ENCODE measurements at regions not wholly inside any gene's neighbourhood (a gene's known extent, or its start where the extent isn't known, plus 50 kb on each side); places are given as distances from the start of the nearest gene placed in this dataset.

DNA sequence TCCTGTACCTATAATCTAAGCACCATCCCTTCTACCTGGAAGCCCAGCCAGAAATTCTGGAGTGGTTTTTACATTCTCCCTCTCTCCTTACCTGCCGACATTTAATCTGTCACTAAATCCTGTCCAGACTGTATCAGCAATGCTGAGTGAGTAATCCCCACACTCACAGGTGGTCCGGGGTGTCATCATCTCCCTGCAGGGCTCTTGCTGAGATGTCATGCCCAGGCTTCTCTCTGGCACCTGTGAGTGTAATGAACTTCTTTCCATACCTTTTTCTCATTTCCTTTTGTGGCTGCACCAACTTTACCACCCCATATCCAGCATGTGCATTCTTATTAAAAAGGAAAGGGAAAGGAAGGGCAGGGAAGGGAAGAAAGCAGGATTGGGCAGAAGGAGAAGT is 355.2 kb downstream of the CCSER2 start:
- Histone ChIP-seq H3K9ac (ENCODE audit: low read depth, low read length) (no peak overlapping the region), H3K4me3 (ENCODE audit: low read length) (no peak overlapping the region), H3K9me3 (replicated peaks; ENCODE audit: low read length) (no peaks in the 10 kb centered on the region), H3K4me2 (ENCODE audit: low read length) (no peak overlapping the region), H3K36me3 (ENCODE audit: insufficient read depth, low read length) (no peaks in the 10 kb centered on the region), H3K27me3 (ENCODE audit: control insufficient read depth, insufficient read depth, low read length) (no peaks in the 10 kb centered on the region), H3K4me1 (ENCODE audit: control insufficient read depth, insufficient read depth, low read length) (no peaks in the 10 kb centered on the region)

DNA sequence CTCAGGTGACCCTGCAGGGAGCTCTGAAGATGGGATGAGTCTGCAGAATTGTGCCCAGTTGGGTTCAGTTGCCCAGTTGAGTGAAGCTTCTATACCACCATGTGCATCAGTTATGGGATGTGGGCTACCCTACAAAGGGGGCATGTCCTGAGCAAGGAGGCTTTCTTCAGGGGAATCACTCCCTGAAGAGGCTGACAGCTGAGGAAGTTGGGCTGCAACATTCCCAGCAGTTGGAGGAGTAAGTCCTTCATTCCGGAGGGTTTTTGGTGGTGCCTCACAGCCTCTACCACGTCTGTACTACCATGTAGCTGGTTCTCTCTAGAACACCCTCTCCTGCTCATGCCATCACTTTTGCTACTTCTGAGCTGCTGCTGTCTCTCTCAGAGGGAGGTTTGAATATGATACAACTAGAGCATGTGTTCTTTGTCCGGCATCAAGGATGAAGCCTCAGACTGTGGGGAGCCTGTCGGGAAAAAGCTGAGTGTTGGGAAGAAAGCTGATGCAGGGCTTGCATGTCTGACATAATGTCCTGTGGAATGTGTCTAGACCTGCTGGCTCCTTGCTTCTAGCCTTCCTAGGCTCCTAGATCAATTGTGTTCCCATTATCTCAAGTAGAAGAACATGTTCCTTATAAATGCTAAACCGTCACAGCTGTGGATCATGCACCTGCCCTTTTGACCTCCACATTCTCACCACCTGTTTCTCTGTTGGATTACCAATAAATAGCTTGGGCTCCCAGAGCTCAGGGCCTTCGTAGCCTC is 355.8 kb downstream of the CCSER2 start:
- H3K4me3 ChIP-seq (ENCODE audit: low read length): no peak overlapping the region
- no peak overlapping the region for H3K4me2 ChIP-seq (ENCODE audit: low read length)
- H3K4me1 ChIP-seq (ENCODE audit: control insufficient read depth, insufficient read depth, low read length): no peaks in the 10 kb centered on the region
- no peaks in the 10 kb centered on the region for H3K9me3 ChIP-seq (replicated peaks; ENCODE audit: low read length)
- no peaks in the 10 kb centered on the region for H3K36me3 ChIP-seq (ENCODE audit: insufficient read depth, low read length)
- H3K27me3 ChIP-seq (ENCODE audit: control insufficient read depth, insufficient read depth, low read length): no peaks in the 10 kb centered on the region
- no peak overlapping the region for H3K9ac ChIP-seq (ENCODE audit: low read depth, low read length)

DNA sequence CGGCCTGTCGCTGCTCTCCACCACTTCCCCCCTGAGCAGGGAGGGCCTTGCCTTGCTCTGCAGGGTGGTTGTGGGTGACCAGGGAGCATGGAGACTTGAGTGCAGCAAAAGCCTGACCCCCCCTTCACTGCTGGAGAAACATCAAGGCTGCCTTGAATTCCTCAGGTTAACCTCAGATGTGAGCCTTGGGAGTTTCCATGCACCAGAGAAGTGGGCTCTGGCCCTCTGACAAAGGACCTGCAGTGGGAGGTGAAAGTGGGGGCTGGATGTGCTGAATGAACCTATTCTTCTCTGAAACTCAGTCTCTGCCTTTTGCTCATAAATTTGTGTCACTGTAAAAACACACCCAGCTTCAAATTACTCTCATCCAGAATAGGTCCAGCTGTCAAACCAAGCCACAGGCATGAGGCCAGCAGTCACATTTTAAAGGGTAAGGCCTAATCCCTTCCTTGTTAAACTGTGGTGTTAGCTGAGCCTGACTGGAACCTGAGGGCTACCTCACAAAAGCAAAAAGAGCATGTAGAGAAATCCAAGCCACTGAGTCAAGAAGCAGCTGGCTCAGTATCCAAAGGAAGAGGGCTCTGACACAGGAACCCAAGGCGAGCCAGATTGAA is 356.8 kb downstream of the CCSER2 start:
- no peaks in the 10 kb centered on the region for H3K36me3 ChIP-seq (ENCODE audit: insufficient read depth, low read length)
- H3K9ac ChIP-seq (ENCODE audit: low read depth, low read length): no peak overlapping the region
- no peak overlapping the region for H3K4me3 ChIP-seq (ENCODE audit: low read length)
- no peaks in the 10 kb centered on the region for H3K9me3 ChIP-seq (replicated peaks; ENCODE audit: low read length)
- H3K4me2 ChIP-seq (ENCODE audit: low read length): no peak overlapping the region
- no peaks in the 10 kb centered on the region for H3K27me3 ChIP-seq (ENCODE audit: control insufficient read depth, insufficient read depth, low read length)
- H3K4me1 ChIP-seq (ENCODE audit: control insufficient read depth, insufficient read depth, low read length): no peaks in the 10 kb centered on the region

DNA sequence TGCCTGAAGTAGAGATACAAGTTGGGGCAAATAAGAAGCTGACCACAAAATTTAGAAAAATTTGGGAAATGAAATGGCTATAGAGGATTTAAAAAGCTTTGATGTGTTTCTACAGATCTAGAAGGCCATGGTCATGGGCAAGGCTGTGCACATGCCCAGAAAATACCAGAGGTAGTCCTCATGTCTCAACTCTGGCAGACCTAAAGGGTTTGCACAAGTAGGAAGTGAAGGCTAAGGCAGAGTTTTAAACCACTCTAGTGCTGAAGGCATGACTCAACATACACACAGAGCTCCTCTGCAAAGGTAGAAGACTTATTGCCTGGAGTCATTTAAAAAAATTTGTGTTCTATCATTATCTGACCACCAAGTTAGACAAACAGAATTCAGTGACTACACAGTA is 364.6 kb downstream of the CCSER2 start:
- no peaks in the 10 kb centered on the region for H3K36me3 ChIP-seq (ENCODE audit: insufficient read depth, low read length)
- no peaks in the 10 kb centered on the region for H3K27me3 ChIP-seq (ENCODE audit: control insufficient read depth, insufficient read depth, low read length)
- H3K9me3 ChIP-seq (replicated peaks; ENCODE audit: low read length): no peaks in the 10 kb centered on the region
- H3K4me2 ChIP-seq (ENCODE audit: low read length): no peak overlapping the region
- H3K9ac ChIP-seq (ENCODE audit: low read depth, low read length): no peak overlapping the region
- H3K4me1 ChIP-seq (ENCODE audit: control insufficient read depth, insufficient read depth, low read length): no peaks in the 10 kb centered on the region
- H3K4me3 ChIP-seq (ENCODE audit: low read length): no peak overlapping the region

DNA sequence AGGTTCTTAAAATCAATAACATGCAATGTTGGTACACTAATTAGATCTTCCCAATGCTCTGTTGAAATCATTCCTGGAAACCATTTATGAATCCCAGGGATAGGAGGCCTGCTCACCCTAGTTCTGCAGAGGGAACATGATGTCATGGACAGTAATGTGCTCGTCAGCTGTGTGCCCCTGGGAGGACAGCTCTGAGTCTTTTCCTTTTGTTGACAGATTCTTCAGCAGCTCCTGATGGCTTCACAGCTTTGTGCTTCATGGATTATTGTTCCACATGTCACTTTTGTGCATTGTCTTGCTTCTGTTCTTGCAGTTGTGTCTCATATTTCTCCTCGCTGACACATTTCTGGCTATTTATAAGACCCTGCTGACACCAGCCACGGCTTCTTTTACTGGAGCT is 367.5 kb downstream of the CCSER2 start:
- no peaks in the 10 kb centered on the region for H3K9me3 ChIP-seq (replicated peaks; ENCODE audit: low read length)
- H3K27me3 ChIP-seq (ENCODE audit: control insufficient read depth, insufficient read depth, low read length): no peaks in the 10 kb centered on the region
- no peaks in the 10 kb centered on the region for H3K4me1 ChIP-seq (ENCODE audit: control insufficient read depth, insufficient read depth, low read length)
- no peaks in the 10 kb centered on the region for H3K36me3 ChIP-seq (ENCODE audit: insufficient read depth, low read length)
- no peak overlapping the region for H3K9ac ChIP-seq (ENCODE audit: low read depth, low read length)
- no peak overlapping the region for H3K4me3 ChIP-seq (ENCODE audit: low read length)
- no peak overlapping the region for H3K4me2 ChIP-seq (ENCODE audit: low read length)

DNA sequence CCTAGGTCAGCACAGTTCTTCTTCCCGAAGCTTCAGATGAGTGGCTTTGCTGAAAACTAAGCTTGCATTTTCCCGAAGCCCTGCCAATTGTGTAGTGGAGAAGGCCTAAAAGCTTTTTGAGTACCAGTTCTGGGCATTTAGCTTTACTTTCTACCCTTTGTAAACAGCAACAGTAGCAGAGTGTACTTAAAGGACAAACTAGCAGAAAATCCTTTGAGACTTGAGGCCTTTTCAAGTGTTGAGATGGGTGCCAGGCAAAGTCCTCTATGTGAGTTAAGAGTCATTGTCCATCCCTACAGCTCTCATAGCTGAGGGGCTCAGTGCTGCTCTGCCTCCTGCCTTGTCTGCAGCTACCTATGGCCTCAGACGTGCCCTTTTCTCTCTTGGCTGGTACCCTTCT is 368.2 kb downstream of the CCSER2 start:
- Histone ChIP-seq H3K36me3 (ENCODE audit: insufficient read depth, low read length) (no peaks in the 10 kb centered on the region), H3K4me1 (ENCODE audit: control insufficient read depth, insufficient read depth, low read length) (no peaks in the 10 kb centered on the region), H3K9me3 (replicated peaks; ENCODE audit: low read length) (no peaks in the 10 kb centered on the region), H3K4me3 (ENCODE audit: low read length) (no peak overlapping the region), H3K9ac (ENCODE audit: low read depth, low read length) (no peak overlapping the region), H3K27me3 (ENCODE audit: control insufficient read depth, insufficient read depth, low read length) (no peaks in the 10 kb centered on the region), H3K4me2 (ENCODE audit: low read length) (no peak overlapping the region)

DNA sequence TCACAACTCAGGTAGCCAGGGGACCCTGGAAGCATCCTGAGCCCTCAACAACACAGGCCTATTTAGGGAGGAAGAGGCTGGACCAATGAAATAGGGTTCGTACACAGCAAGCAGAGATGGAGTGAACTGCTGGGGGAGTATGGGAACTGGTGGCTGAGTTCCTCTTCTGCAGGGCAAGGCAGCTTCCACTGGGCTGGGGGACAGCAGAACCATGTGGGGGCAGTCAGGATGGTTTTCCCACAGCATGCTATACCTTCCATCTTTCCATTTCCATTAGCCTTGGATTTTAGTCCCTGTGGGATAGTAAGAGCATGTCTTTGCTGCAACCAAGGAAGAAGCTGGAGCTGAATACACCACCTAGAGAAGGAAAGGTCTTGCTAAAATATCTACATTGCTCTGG is 370.6 kb downstream of the CCSER2 start:
- H3K4me1 ChIP-seq (ENCODE audit: control insufficient read depth, insufficient read depth, low read length): no peaks in the 10 kb centered on the region
- H3K4me2 ChIP-seq (ENCODE audit: low read length): no peak overlapping the region
- no peaks in the 10 kb centered on the region for H3K9me3 ChIP-seq (replicated peaks; ENCODE audit: low read length)
- H3K27me3 ChIP-seq (ENCODE audit: control insufficient read depth, insufficient read depth, low read length): no peaks in the 10 kb centered on the region
- H3K4me3 ChIP-seq (ENCODE audit: low read length): no peak overlapping the region
- H3K36me3 ChIP-seq (ENCODE audit: insufficient read depth, low read length): no peaks in the 10 kb centered on the region
- H3K9ac ChIP-seq (ENCODE audit: low read depth, low read length): no peak overlapping the region

DNA sequence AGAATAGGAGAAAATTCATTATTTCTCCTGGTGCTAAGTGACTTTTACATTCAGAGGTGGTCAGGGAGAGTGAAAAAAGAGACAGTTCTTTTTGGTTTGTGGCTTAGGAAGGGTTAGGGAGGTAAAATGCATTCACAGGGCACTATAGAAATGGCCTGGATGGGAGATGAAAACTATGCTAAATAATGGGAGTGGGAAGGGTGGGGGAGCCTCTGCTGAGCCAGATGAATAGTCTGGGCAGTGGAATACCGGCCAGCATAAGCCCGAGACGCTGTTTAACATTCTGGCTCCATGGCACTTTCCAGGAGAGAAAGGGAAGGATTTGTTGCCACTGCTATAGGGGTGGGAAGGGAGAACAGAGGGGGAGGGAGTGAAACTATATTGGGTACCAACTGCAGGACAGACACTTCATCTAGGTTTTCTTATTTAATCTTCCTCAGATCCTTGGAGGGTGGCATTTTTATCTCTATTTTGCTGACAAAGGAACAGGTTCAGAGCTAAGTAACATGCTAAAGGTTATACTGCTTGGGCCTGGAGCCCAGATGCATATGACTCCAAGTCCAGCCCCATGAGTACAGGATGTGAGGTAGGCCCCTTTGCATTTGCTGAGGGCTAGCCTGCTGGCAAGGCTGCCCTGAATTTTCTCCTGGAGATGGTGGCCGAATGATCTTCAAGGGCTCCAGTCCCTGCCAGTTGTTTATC is 372.4 kb downstream of the CCSER2 start:
- no peaks in the 10 kb centered on the region for H3K36me3 ChIP-seq (ENCODE audit: insufficient read depth, low read length)
- no peak overlapping the region for H3K4me3 ChIP-seq (ENCODE audit: low read length)
- no peak overlapping the region for H3K4me2 ChIP-seq (ENCODE audit: low read length)
- H3K27me3 ChIP-seq (ENCODE audit: control insufficient read depth, insufficient read depth, low read length): no peaks in the 10 kb centered on the region
- H3K4me1 ChIP-seq (ENCODE audit: control insufficient read depth, insufficient read depth, low read length): no peaks in the 10 kb centered on the region
- no peaks in the 10 kb centered on the region for H3K9me3 ChIP-seq (replicated peaks; ENCODE audit: low read length)
- H3K9ac ChIP-seq (ENCODE audit: low read depth, low read length): no peak overlapping the region

DNA sequence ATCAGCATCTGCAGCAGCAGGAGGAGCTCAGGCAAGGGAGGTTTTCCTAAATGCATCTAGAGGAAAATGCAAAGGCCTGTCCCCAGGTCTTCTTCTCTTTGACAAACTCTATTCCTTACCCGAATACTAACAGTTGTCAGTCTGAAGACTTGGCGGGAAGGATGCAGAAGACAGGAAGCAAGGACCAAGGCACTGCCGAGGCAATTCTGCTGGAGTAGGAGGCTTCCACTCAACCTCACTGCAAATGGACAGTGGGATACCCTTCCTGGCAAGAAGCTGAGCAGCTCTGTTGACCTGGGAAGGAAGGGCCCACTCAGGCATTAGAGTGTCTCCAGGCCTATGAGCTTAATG is 373.0 kb downstream of the CCSER2 start:
- H3K9me3 ChIP-seq (replicated peaks; ENCODE audit: low read length): no peaks in the 10 kb centered on the region
- no peaks in the 10 kb centered on the region for H3K27me3 ChIP-seq (ENCODE audit: control insufficient read depth, insufficient read depth, low read length)
- no peak overlapping the region for H3K4me2 ChIP-seq (ENCODE audit: low read length)
- no peaks in the 10 kb centered on the region for H3K36me3 ChIP-seq (ENCODE audit: insufficient read depth, low read length)
- no peak overlapping the region for H3K9ac ChIP-seq (ENCODE audit: low read depth, low read length)
- no peak overlapping the region for H3K4me3 ChIP-seq (ENCODE audit: low read length)
- no peaks in the 10 kb centered on the region for H3K4me1 ChIP-seq (ENCODE audit: control insufficient read depth, insufficient read depth, low read length)

DNA sequence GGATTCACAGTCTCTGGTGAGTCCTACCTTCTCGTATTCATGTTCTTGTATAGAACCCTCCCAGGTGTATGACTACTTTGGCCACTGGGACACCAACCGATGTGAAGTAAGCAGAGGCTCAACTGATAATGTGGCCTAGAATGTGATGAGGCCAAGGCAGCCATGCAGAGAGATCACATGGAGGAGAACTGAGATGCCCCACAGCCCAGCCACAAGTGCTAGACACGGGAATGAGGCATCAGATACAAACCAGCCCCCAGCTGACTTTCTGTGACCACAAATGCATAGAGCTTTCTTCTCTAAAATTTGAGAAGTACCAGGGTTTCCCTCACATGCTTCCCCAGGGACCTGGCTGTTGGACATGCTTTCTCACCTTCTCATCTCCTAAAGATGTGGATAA is 375.7 kb downstream of the CCSER2 start:
- no peaks in the 10 kb centered on the region for H3K4me1 ChIP-seq (ENCODE audit: control insufficient read depth, insufficient read depth, low read length)
- no peak overlapping the region for H3K4me2 ChIP-seq (ENCODE audit: low read length)
- H3K36me3 ChIP-seq (ENCODE audit: insufficient read depth, low read length): no peaks in the 10 kb centered on the region
- H3K27me3 ChIP-seq (ENCODE audit: control insufficient read depth, insufficient read depth, low read length): no peaks in the 10 kb centered on the region
- H3K9ac ChIP-seq (ENCODE audit: low read depth, low read length): no peak overlapping the region
- H3K9me3 ChIP-seq (replicated peaks; ENCODE audit: low read length): no peaks in the 10 kb centered on the region
- no peak overlapping the region for H3K4me3 ChIP-seq (ENCODE audit: low read length)

DNA sequence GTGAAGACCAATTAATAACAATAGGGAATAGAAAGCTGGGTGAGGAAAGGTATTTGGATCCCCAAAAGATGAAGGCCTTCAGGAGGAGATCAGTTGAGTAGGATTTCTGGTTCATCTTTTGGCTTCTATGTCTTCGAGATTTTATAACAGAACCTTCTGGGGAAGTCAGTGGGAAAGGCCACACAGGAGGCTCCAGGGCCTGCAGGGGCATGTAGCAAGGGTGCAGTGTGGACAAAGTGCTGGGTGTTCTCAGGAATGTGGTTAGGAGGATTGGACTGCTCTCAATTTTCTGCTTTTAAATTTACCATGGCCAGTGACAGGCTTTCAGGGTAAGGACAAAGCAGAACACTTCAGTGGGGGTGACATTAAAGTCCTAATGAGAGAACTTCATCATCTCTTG is 378.0 kb downstream of the CCSER2 start:
- Histone ChIP-seq H3K9me3 (replicated peaks; ENCODE audit: low read length) (no peaks in the 10 kb centered on the region), H3K4me1 (ENCODE audit: control insufficient read depth, insufficient read depth, low read length) (no peaks in the 10 kb centered on the region), H3K36me3 (ENCODE audit: insufficient read depth, low read length) (no peaks in the 10 kb centered on the region), H3K4me3 (ENCODE audit: low read length) (no peak overlapping the region), H3K4me2 (ENCODE audit: low read length) (no peak overlapping the region), H3K9ac (ENCODE audit: low read depth, low read length) (no peak overlapping the region), H3K27me3 (ENCODE audit: control insufficient read depth, insufficient read depth, low read length) (no peaks in the 10 kb centered on the region)

DNA sequence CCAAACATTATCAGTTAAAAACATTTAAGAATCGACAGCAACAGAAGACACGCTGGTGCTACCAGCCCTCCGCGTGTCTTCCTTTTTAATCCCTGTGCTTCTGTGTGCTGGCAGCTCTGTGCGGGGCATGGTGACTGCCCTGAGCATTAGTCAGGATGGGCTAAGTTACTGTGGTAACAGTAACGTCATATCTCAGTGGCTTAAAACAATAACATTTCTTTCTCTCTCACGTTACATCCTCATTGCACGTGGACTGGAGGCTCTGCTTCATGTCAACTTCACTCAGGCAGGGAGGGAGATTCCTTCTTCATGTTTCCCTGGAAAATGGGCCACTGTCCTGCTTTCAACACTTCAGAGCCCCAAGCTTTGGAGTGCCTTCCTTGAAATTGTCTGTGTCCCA is 378.5 kb downstream of the CCSER2 start:
- no peaks in the 10 kb centered on the region for H3K27me3 ChIP-seq (ENCODE audit: control insufficient read depth, insufficient read depth, low read length)
- no peaks in the 10 kb centered on the region for H3K36me3 ChIP-seq (ENCODE audit: insufficient read depth, low read length)
- H3K9ac ChIP-seq (ENCODE audit: low read depth, low read length): no peak overlapping the region

More for the DNA sequence above, 378.5 kb downstream of the CCSER2 start:
- Histone ChIP-seq H3K9me3 (replicated peaks; ENCODE audit: low read length) (no peaks in the 10 kb centered on the region), H3K4me2 (ENCODE audit: low read length) (no peak overlapping the region), H3K4me1 (ENCODE audit: control insufficient read depth, insufficient read depth, low read length) (no peaks in the 10 kb centered on the region), H3K4me3 (ENCODE audit: low read length) (no peak overlapping the region)
